ENCODE measurements at regions not wholly inside any gene's neighbourhood (a gene's known extent, or its start where the extent isn't known, plus 50 kb on each side); places are given as distances from the start of the nearest gene placed in this dataset.

- peak in 5 of 10 donors; percentile 28 to 90 (median 62) for DNase-seq
These were observed 293.3 kb upstream of the TPM1 start for GRCh38 chr15:62749036-62749815.

GRCh38 chr15:62750471-62750870 lies 292.1 kb upstream of the TPM1 start:
- DNase-seq = no peak
- intact Hi-C loops (cut with DNase I) = no loop called here

More at GRCh38 chr15:62749036-62749815, 293.3 kb upstream of the TPM1 start:
- intact Hi-C loops (cut with DNase I) = no loop called here

GRCh38 chr15:62752657-62753517 lies 289.7 kb upstream of the TPM1 start:
- no peak for DNase-seq
- intact Hi-C loops (cut with DNase I) = no loop called here

GRCh38 chr15:62753518-62754221 lies 288.9 kb upstream of the TPM1 start:
- DNase-seq = no peak
- intact Hi-C loops (cut with DNase I) = no loop called here

GRCh38 chr15:62756326-62756994 lies 286.1 kb upstream of the TPM1 start:
- DNase-seq = peak in 4 of 10 donors; percentile 53 to 91 (median 80)
- intact Hi-C loops (cut with DNase I) = no loop called here

GRCh38 chr15:62756995-62757360 lies 285.6 kb upstream of the TPM1 start:
- DNase-seq = no peak
- intact Hi-C loops (cut with DNase I) = no loop called here

GRCh38 chr15:62757535-62757934 lies 285.0 kb upstream of the TPM1 start:
- intact Hi-C loops (cut with DNase I) = no loop called here
- no peak for DNase-seq

GRCh38 chr15:62758126-62758951 lies 284.2 kb upstream of the TPM1 start:
- no peak for DNase-seq

GRCh38 chr15:62758952-62759349 lies 283.6 kb upstream of the TPM1 start:
- intact Hi-C loops (cut with DNase I) = no loop called here
- no peak for DNase-seq

More at GRCh38 chr15:62758126-62758951, 284.2 kb upstream of the TPM1 start:
- intact Hi-C loops (cut with DNase I) = no loop called here

GRCh38 chr15:62760538-62760937 lies 282.0 kb upstream of the TPM1 start:
- no peak for DNase-seq
- intact Hi-C loops (cut with DNase I) = no loop called here

- intact Hi-C loops (cut with DNase I) = no loop called here
- no peak for DNase-seq
These were observed 276.6 kb upstream of the TPM1 start for GRCh38 chr15:62765916-62766315.

GRCh38 chr15:62766599-62766998 lies 275.9 kb upstream of the TPM1 start:
- intact Hi-C loops (cut with DNase I) = no loop called here
- DNase-seq = no peak

GRCh38 chr15:62769604-62770003 lies 272.9 kb upstream of the TPM1 start:
- intact Hi-C loops (cut with DNase I) = no loop called here
- no peak for DNase-seq

GRCh38 chr15:62770111-62770660 lies 272.4 kb upstream of the TPM1 start:
- peak in 8 of 10 donors; percentile 46 to 96 (median 74) for DNase-seq
- intact Hi-C loops (cut with DNase I) = no loop called here

GRCh38 chr15:62770752-62771151 lies 271.8 kb upstream of the TPM1 start:
- DNase-seq = peak in 2 of 10 donors; percentile 55 to 88
- intact Hi-C loops (cut with DNase I) = no loop called here

GRCh38 chr15:62771234-62771633 lies 271.3 kb upstream of the TPM1 start:
- no peak for DNase-seq
- intact Hi-C loops (cut with DNase I) = no loop called here

- DNase-seq = no peak
- intact Hi-C loops (cut with DNase I) = no loop called here
These were observed 269.0 kb upstream of the TPM1 start for GRCh38 chr15:62773369-62774165.

GRCh38 chr15:62775932-62776331 lies 266.6 kb upstream of the TPM1 start:
- no peak for DNase-seq
- intact Hi-C loops (cut with DNase I) = no loop called here

Data from posterior cingulate gyrus (tissue), 11 donors.